ENCODE measurements at regions not wholly inside any gene's neighbourhood (a gene's known extent, or its start where the extent isn't known, plus 50 kb on each side); places are given as distances from the start of the nearest gene placed in this dataset.
"Not testable (repeated sequence)": the region's sequence is repeated elsewhere in the genome, so short reads cannot be mapped to it uniquely, and the experiment has no call there.

GRCh38 chr4:24363751-24364150 lies 220.6 kb downstream of the DHX15 start:
- no peak for DNase-seq

DNA sequence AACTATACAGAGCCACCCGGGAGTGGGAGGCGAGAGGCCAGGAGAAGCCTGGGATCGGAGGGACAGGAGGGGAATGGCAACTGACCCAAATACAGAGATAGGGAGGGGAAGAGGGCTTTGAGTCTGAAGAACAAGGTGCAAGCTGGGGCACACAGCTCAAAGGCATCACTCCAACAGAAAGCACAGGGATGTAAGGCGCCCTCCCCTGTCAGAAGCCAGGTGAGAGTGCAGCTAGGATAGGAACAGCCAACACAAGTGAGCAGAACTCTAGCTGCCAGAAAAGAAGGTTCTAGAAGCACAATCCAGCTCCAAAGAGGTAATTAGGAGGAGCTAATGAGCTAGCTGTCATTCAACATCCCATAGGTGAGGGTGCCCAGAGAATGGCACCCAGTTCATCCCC lies 232.2 kb downstream of the DHX15 start:
- DNase-seq = no peak

GRCh38 chr4:24349168-24349996 lies 235.0 kb downstream of the DHX15 start:
- DNase-seq = not testable (repeated sequence)

DNA sequence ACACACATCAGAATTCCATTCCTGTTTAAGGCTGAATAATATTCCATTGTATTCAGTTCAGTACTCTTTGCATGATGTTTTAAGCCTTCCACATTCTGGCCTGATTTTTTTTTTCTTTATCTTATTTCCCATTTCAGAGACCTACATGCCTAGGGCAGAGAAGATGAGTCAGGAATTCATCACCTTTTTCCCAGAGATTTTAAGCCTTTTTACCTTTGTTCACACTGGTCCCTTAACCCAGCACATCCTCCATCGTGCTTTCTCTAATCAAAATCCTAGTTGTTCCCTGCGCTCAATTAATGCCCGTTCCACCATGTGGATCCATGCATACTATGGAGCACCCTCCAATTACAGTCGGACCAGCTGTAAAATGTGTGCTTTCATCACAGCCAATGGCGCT lies 245.1 kb downstream of the DHX15 start:
- no peak for DNase-seq

GRCh38 chr4:24337451-24338190 lies 246.7 kb downstream of the DHX15 start:
- DNase-seq = no peak

GRCh38 chr4:24335616-24336015 lies 248.7 kb downstream of the DHX15 start:
- DNase-seq = no peak

DNA sequence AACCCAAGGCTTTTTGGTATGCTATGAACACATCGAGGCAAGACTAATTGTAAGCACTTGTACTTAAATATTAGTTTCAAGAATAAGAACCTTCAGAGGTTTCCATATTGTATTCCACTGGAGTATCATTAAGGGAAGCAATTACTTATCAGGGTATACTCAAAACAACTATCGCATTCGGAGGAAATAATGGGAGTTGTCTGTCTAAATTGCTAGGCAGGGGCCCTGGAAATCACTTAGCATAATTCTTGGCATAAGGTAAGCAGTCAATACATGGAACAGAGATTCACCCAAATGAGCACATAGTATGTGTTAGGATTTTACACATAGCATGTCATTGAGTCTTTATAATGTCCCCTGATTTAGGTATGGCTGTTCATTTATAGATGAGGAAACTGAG lies 249.4 kb downstream of the DHX15 start:
- DNase-seq = no peak

DNA sequence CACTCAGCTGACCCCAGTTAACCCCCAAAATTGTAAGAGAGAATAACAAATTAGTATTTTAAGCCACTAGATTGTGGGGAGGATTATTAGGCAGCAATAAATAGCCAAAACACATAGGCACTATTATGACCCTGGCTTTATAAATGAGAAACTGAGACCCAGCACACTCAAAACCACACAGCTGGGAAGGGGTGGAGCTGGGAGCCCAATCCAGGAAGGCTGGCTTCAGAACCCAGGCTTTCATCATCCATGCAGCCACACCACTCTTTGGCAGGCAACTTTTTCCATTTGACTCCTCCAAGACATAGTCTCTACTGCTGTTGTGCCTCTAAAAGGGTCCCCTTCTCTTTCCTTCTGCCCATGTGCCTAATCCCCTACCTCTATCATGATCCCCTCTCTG lies 253.8 kb downstream of the DHX15 start:
- no peak for DNase-seq

DNA sequence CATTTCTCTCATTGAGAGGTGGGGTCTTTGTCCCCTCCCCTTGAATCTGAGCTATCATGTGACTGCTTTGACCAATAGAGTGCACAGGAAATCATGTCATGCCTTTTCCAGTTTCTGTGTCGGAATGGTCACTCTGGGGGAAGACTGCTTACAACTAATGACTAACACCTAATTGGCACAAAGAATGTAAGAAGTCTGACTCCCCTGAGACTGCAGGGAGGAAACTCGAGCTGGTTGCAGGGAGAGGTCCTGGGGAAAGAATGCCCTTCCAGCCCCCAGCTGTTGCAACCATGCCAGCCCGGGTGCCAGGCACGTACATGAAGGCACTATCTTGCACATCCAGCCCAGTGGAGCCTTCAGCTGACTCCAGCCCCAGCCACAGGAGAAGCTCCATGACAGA lies 254.2 kb downstream of the DHX15 start:
- DNase-seq = no peak

DNA sequence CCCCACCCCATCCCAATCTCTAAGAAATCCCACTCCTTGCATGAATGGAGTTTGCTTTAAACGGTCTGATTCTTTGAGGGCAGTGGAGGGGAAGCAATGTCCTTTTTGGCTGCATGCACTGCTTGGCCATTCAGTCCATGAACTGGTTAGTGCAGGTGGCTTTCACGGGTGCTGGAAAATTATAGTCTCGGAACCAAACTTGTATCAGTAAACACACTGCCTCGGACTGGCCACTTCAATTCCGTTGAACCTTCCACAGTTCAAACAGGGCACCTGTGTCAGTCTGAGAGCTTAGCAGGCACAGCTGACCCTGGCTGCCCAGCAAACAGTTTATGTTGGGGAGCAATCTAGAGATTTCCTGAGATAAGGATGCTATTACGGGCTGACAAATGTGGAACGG lies 255.6 kb downstream of the DHX15 start:
- DNase-seq = no peak

GRCh38 chr4:24328310-24328709 lies 256.0 kb downstream of the DHX15 start:
- no peak for DNase-seq

GRCh38 chr4:24322995-24323394 lies 261.4 kb downstream of the DHX15 start:
- no peak for DNase-seq

DNA sequence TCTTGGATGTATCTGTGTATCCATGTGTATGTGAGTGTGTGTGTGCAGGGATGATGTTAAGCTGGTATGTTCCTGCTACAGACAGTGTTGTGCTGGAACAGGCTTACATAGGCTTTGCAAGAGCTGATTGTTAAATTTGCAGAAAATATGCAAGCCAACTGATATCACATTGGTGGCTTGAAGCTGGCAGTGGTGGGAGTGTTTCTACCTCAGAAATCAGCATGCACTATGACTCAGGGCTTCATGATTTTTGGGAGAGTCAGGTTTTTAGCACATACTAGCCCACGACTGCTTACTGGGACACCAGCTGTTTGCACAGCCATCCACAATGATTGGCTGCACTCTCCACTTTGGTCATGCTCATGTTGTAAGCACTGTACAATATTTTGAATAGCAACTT lies 261.8 kb downstream of the DHX15 start:
- no peak for DNase-seq

DNA sequence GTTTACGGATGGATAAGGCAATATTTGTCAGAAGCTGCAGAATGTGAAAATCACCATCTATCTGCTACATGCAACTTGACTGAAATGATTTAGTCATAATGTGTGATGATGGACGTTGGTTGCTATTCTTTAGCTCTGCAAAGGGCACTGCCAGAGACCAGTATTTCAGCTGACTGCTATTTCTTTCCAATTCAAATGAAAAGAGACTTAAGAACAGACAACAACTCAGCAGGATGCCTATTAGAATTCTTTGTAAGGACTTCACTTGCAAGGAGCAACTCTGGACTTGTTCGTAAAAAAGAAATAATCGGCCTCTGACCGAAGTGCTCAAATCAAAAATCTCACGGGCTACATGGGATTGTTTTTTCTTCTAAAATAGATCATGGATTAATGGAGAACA lies 262.7 kb downstream of the DHX15 start:
- no peak for DNase-seq

- DNase-seq = no peak
Observed at GRCh38 chr4:24321131-24321530, 263.2 kb downstream of the DHX15 start.

DNA sequence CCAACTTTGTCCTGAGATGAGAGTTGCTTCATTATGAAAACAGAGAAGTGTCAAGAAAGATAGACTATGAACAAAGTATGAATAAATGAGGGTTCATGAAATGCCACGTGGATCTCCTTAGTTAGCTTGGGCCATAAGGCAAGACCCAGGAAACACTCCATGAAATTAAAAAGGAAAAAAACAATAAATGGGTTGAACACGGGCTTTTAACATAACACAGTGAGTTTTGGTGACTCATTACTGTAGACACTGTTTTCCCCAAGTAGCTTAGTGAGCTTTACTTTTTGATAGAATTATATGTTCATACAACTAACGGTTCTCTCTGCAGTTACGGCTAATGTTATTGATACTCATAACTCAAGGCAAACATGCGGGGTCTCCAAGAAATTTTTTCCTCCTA lies 265.0 kb downstream of the DHX15 start:
- DNase-seq = no peak

- DNase-seq = no peak
Observed at GRCh38 chr4:24315056-24315455, 269.3 kb downstream of the DHX15 start.

GRCh38 chr4:24312261-24312913 lies 272.0 kb downstream of the DHX15 start:
- no peak for DNase-seq

GRCh38 chr4:24303926-24304325 lies 280.4 kb downstream of the DHX15 start:
- DNase-seq = no peak

GRCh38 chr4:24298911-24299310 lies 285.4 kb downstream of the DHX15 start:
- no peak for DNase-seq

DNA sequence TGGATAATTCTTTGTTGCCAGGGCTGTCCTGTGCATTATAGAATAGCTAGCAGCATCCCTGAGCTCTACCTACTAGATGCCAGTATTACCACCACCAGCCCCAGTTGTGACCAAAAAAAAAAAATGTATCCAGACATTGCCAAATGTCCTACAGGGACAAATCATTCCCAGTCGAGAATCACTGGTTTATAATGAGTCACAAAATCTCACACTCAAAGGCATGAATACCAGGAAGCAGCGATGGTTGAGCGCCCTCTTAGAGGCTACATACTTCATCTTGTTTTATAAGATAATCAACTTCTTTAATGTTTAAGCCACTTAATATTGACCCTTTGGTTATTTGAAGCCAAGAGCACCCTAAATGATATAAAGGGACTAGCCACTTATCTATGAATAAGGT lies 297.3 kb downstream of the DHX15 start:
- DNase-seq = no peak

DNA sequence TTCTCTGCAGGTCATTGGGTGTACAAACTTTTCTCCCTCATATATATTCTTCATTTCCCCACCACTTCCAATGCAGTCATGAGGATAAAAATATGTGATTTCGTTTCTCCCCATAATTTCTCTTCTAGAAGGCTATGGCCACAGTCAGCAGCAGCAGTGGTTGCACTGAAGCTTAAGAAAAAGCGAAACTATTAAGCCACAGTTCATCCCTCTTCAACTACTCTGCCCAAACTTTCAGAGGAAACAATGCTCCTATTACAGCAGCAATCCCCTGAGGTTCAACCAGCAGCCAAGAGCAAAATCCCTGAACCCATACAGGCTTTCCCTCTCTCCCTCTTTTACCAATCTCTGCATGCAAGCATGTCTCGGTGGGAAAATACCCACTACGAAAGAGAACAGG lies 298.6 kb downstream of the DHX15 start:
- DNase-seq = no peak

DNA sequence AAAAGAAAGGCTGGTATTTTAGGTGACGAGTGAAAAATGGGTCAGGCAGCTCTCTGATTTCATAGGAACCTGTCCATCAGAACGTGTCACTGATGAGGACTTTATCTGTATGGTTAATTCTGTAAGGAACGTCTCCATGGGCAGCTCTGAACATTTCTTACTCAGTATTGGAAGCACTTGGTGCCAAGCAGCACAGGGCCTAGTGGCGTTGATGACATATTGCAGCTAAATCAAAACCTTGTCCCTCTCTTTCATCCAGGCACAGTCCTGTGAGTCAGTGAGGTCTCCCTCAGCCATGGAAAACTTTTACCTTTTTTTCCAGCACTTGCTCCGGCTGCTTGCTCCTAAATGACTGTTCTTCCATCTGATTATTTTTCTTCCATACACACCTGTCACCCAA lies 301.9 kb downstream of the DHX15 start:
- DNase-seq = no peak

GRCh38 chr4:24279911-24280375 lies 304.4 kb downstream of the DHX15 start:
- DNase-seq = no peak
